Activated effector memory CD4-positive, alpha-beta T cell treated with anti-CD3 and anti-CD28 coated beads, Interleukin-2, amount 50 U/mL, for 16 hours (primary cell): ENCODE measurements at regions not wholly inside any gene's neighbourhood (a gene's known extent, or its start where the extent isn't known, plus 50 kb on each side); places are given as distances from the start of the nearest gene placed in this dataset.

Source experiments
- DNase-seq: peaks from one replicate; pipeline ENCODE4 v3.0.0-alpha.2; 2020

- DNase-seq = no peak
Measured at GRCh38 chr2:157933160-157933920, 57.2 kb upstream of the ACVR1 start.

- DNase-seq = no peak
Measured at GRCh38 chr2:157932480-157933159, 56.5 kb upstream of the ACVR1 start.

DNA sequence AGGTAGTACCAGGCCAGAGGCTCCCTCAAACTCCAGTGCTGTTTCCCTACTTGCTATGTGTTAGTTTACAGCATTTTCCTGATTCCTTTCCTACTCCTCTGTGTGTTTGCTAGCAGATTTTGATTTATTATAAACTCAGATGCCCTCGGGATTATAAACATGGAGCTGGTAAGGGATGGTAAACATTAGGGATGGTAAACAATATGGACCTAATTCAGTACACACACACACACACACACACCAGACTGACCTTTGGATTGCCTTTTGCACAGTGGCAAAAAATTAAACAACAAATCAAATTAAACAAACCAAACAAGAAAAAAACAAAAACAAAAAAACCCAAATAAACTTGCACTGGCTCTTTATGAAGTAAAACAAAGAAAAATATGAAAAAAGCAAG, 55.4 kb upstream of the ACVR1 start:
- no peak for DNase-seq

- no peak for DNase-seq
Measured at GRCh38 chr2:157930728-157931127, 54.6 kb upstream of the ACVR1 start.

- DNase-seq = no peak
Measured at GRCh38 chr2:157929871-157930667, 53.9 kb upstream of the ACVR1 start.

DNA sequence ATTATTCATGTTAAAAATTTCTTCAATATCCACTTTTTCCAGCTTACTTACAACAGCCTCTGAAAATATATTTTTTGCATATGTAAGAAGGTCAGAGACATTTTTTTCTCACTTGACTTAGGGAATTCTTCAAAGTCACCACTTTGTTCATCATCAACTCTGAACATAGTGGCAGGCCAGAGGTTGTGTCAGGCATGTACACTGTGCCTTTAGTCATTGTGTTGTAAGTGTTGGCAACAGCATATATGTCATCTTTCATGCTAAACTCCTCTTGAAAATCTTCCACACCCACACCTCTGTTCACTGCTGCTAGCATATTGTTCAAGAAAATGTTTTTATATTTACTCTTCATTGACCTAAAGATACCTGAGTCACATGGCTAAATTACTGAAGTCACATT, 52.2 kb upstream of the ACVR1 start:
- no peak for DNase-seq

DNA sequence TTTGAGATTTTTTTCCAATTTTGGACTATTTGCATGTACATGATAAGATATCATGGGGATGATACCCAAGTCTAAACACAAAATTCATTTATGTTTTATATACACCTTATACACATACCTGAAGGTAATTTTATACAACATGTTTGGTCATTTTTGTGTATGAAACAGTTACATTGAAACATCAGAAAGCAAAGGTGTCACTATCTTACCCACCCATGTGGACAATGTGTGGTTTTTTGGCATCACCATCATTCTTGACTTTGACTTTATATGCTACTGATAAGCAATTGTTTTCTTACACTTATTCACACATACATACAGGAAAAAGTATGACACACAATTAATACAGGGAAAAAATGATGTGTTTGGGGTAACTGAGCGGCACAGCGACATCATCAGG, 51.0 kb upstream of the ACVR1 start:
- DNase-seq = no peak
